ENCODE measurements at regions not wholly inside any gene's neighbourhood (a gene's known extent, or its start where the extent isn't known, plus 50 kb on each side); places are given as distances from the start of the nearest gene placed in this dataset.

GRCh38 chr2:67312871-67313270 lies 84.3 kb upstream of the ETAA1 start:
- Histone ChIP-seq H3K4me3 (ENCODE audit: low read length) (no peak overlapping the region), H3K9me3 (ENCODE audit: control insufficient read depth, insufficient read depth, low read length) (no peaks in the 10 kb centered on the region), H3K9me2 (replicated peaks; ENCODE audit: control insufficient read depth, low read length) (no peaks in the 10 kb centered on the region), H3K27ac (ENCODE audit: low read depth, low read length) (no peak overlapping the region), H3K4me2 (ENCODE audit: low read length) (no peak overlapping the region), H3K36me3 (ENCODE audit: control insufficient read depth, low read length) (no peaks in the 10 kb centered on the region), H3K79me2 (ENCODE audit: control insufficient read depth, low read length) (no peaks in the 10 kb centered on the region), H3K4me1 (ENCODE audit: control insufficient read depth, low read length) (no peaks in the 10 kb centered on the region), H3K27me3 (ENCODE audit: control insufficient read depth, low read length) (no peaks in the 10 kb centered on the region), H4K20me1 (ENCODE audit: control insufficient read depth, insufficient read depth, low read depth, low read length) (no peaks in the 10 kb centered on the region), H3F3A (ENCODE audit: control insufficient read depth, insufficient read depth) (no peaks in the 10 kb centered on the region)
- TF ChIP-seq EZH2phosphoT487 (IDR thresholded peaks at IDR 0.05; ENCODE audit: borderline replicate concordance, low read length): no peak
- TF ChIP-seq, protein P1, sequence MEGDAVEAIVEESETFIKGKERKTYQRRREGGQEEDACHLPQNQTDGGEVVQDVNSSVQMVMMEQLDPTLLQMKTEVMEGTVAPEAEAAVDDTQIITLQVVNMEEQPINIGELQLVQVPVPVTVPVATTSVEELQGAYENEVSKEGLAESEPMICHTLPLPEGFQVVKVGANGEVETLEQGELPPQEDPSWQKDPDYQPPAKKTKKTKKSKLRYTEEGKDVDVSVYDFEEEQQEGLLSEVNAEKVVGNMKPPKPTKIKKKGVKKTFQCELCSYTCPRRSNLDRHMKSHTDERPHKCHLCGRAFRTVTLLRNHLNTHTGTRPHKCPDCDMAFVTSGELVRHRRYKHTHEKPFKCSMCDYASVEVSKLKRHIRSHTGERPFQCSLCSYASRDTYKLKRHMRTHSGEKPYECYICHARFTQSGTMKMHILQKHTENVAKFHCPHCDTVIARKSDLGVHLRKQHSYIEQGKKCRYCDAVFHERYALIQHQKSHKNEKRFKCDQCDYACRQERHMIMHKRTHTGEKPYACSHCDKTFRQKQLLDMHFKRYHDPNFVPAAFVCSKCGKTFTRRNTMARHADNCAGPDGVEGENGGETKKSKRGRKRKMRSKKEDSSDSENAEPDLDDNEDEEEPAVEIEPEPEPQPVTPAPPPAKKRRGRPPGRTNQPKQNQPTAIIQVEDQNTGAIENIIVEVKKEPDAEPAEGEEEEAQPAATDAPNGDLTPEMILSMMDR (IDR thresholded peaks at IDR 0.05; ENCODE audit: low read depth, low read length, poor library complexity, severe bottlenecking): no peak

- no peaks in the 10 kb centered on the region for H3K4me1 ChIP-seq (ENCODE audit: control insufficient read depth, low read length)
- H3F3A ChIP-seq (ENCODE audit: control insufficient read depth, insufficient read depth): no peaks in the 10 kb centered on the region
- H3K4me3 ChIP-seq (ENCODE audit: low read length): no peak overlapping the region
- no peaks in the 10 kb centered on the region for H3K9me2 ChIP-seq (replicated peaks; ENCODE audit: control insufficient read depth, low read length)
- no peaks in the 10 kb centered on the region for H4K20me1 ChIP-seq (ENCODE audit: control insufficient read depth, insufficient read depth, low read depth, low read length)
- TF ChIP-seq, protein P1 (IDR thresholded peaks at IDR 0.05; ENCODE audit: low read depth, low read length, poor library complexity, severe bottlenecking): no peak
- no peak for TF ChIP-seq EZH2phosphoT487 (IDR thresholded peaks at IDR 0.05; ENCODE audit: borderline replicate concordance, low read length)
- H3K27ac ChIP-seq (ENCODE audit: low read depth, low read length): no peak overlapping the region
- H3K36me3 ChIP-seq (ENCODE audit: control insufficient read depth, low read length): no peaks in the 10 kb centered on the region
- no peaks in the 10 kb centered on the region for H3K9me3 ChIP-seq (ENCODE audit: control insufficient read depth, insufficient read depth, low read length)
- no peak overlapping the region for H3K4me2 ChIP-seq (ENCODE audit: low read length)
- no peaks in the 10 kb centered on the region for H3K27me3 ChIP-seq (ENCODE audit: control insufficient read depth, low read length)
- H3K79me2 ChIP-seq (ENCODE audit: control insufficient read depth, low read length): no peaks in the 10 kb centered on the region
Measured at GRCh38 chr2:67313536-67313935, 83.6 kb upstream of the ETAA1 start.

DNA sequence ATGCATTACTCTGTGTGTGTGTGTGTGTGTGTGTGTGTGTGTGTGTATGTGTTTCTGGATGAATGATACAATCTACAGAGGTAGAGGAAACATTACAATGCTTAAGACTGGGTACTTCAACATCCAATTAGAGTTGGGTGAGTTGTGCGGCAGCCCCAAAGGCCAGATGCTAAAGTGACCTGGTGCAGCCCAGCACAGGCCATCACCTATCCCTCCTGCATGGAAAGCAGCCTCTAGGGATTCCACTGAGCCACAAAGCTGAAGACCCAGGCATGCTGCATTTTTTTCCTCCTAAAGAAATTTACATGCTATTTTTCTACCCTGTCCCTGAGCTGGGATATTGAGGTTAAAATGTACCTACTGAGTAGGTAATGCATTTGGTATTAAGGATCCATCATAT lies 79.1 kb upstream of the ETAA1 start:
- no peaks in the 10 kb centered on the region for H3F3A ChIP-seq (ENCODE audit: control insufficient read depth, insufficient read depth)
- H3K4me3 ChIP-seq (ENCODE audit: low read length): no peak overlapping the region
- H3K27me3 ChIP-seq (ENCODE audit: control insufficient read depth, low read length): no peaks in the 10 kb centered on the region
- H3K79me2 ChIP-seq (ENCODE audit: control insufficient read depth, low read length): no peaks in the 10 kb centered on the region
- H3K36me3 ChIP-seq (ENCODE audit: control insufficient read depth, low read length): no peaks in the 10 kb centered on the region
- H3K9me2 ChIP-seq (replicated peaks; ENCODE audit: control insufficient read depth, low read length): no peaks in the 10 kb centered on the region
- TF ChIP-seq EZH2phosphoT487 (IDR thresholded peaks at IDR 0.05; ENCODE audit: borderline replicate concordance, low read length): no peak
- TF ChIP-seq, protein P1 (IDR thresholded peaks at IDR 0.05; ENCODE audit: low read depth, low read length, poor library complexity, severe bottlenecking): no peak
- no peak overlapping the region for H3K27ac ChIP-seq (ENCODE audit: low read depth, low read length)
- no peak overlapping the region for H3K4me2 ChIP-seq (ENCODE audit: low read length)
- H4K20me1 ChIP-seq (ENCODE audit: control insufficient read depth, insufficient read depth, low read depth, low read length): no peaks in the 10 kb centered on the region
- H3K9me3 ChIP-seq (ENCODE audit: control insufficient read depth, insufficient read depth, low read length): no peaks in the 10 kb centered on the region
- H3K4me1 ChIP-seq (ENCODE audit: control insufficient read depth, low read length): no peaks in the 10 kb centered on the region

GRCh38 chr2:67318563-67318962 lies 78.6 kb upstream of the ETAA1 start:
- Histone ChIP-seq H3K27ac (ENCODE audit: low read depth, low read length) (no peak overlapping the region), H3K4me3 (ENCODE audit: low read length) (no peak overlapping the region), H3K79me2 (ENCODE audit: control insufficient read depth, low read length) (no peaks in the 10 kb centered on the region), H3F3A (ENCODE audit: control insufficient read depth, insufficient read depth) (no peaks in the 10 kb centered on the region), H3K4me1 (ENCODE audit: control insufficient read depth, low read length) (no peaks in the 10 kb centered on the region), H3K27me3 (ENCODE audit: control insufficient read depth, low read length) (no peaks in the 10 kb centered on the region), H3K4me2 (ENCODE audit: low read length) (no peak overlapping the region), H3K36me3 (ENCODE audit: control insufficient read depth, low read length) (no peaks in the 10 kb centered on the region), H3K9me3 (ENCODE audit: control insufficient read depth, insufficient read depth, low read length) (no peaks in the 10 kb centered on the region), H3K9me2 (replicated peaks; ENCODE audit: control insufficient read depth, low read length) (no peaks in the 10 kb centered on the region), H4K20me1 (ENCODE audit: control insufficient read depth, insufficient read depth, low read depth, low read length) (no peaks in the 10 kb centered on the region)
- TF ChIP-seq, protein P1 (IDR thresholded peaks at IDR 0.05; ENCODE audit: low read depth, low read length, poor library complexity, severe bottlenecking): no peak
- TF ChIP-seq EZH2phosphoT487 (IDR thresholded peaks at IDR 0.05; ENCODE audit: borderline replicate concordance, low read length): no peak
